ENCODE measurements at regions not wholly inside any gene's neighbourhood (a gene's known extent, or its start where the extent isn't known, plus 50 kb on each side); places are given as distances from the start of the nearest gene placed in this dataset.

DNA sequence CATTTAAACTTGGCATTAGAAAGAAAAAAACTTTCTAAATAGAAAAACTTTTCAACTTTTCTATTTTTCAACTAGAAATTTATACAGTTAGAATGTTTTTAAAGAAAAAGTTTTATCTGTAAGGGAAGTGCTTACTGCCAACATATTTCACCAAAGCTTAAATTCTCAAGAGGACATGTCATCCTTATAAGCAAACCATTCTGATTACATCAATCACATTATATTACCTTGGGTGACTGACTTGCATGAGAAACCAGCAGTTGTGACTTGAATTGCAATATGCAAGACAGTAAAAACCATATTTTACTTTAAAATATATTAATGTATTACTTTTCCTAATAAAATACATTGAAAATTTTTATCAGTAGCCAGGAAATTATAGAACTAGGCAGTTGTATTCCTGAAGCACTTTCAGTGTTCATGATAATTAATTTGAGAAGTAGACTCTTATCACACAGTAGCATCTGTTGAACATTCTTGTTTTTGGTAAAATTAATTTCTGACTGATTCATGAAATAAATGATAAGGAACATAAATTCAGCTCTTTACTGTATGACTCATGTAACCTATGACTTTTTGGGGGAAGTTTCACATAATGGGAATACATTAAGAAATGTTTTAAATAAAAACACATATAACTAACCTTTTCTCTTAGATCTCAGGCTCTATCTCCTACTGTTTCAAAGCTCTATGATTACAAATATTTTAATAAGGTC, 345.0 kb upstream of the CCDC179 start:
- TF ChIP-seq, protein P1, sequence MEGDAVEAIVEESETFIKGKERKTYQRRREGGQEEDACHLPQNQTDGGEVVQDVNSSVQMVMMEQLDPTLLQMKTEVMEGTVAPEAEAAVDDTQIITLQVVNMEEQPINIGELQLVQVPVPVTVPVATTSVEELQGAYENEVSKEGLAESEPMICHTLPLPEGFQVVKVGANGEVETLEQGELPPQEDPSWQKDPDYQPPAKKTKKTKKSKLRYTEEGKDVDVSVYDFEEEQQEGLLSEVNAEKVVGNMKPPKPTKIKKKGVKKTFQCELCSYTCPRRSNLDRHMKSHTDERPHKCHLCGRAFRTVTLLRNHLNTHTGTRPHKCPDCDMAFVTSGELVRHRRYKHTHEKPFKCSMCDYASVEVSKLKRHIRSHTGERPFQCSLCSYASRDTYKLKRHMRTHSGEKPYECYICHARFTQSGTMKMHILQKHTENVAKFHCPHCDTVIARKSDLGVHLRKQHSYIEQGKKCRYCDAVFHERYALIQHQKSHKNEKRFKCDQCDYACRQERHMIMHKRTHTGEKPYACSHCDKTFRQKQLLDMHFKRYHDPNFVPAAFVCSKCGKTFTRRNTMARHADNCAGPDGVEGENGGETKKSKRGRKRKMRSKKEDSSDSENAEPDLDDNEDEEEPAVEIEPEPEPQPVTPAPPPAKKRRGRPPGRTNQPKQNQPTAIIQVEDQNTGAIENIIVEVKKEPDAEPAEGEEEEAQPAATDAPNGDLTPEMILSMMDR (IDR thresholded peaks at IDR 0.05; ENCODE audit: low read length) = no peak
- no peaks in the 10 kb centered on the region for H3K79me2 ChIP-seq (ENCODE audit: low read length)
- no peaks in the 10 kb centered on the region for H3K36me3 ChIP-seq (replicated peaks; ENCODE audit: insufficient read depth, low read length)
- no peaks in the 10 kb centered on the region for H4K20me1 ChIP-seq (ENCODE audit: insufficient read depth, low read length)
- DNase-seq = no peak
- H3K4me2 ChIP-seq (ENCODE audit: low read depth, low read length) = no peak overlapping the region
- no peaks in the 10 kb centered on the region for H3K4me1 ChIP-seq (ENCODE audit: low read length)
- H3K9me3 ChIP-seq (replicated peaks; ENCODE audit: insufficient read depth, low read length) = no peaks in the 10 kb centered on the region
- H3K9me2 ChIP-seq (replicated peaks; ENCODE audit: insufficient read depth, low read length) = no peaks in the 10 kb centered on the region
- H3K27me3 ChIP-seq (replicated peaks; ENCODE audit: insufficient read depth, low read length) = no peaks in the 10 kb centered on the region
- no peak overlapping the region for H3K4me3 ChIP-seq (ENCODE audit: low read length)
- no peaks in the 10 kb centered on the region for H3F3A ChIP-seq (ENCODE audit: insufficient read depth, low read length)
- no peak overlapping the region for H2AFZ ChIP-seq (ENCODE audit: low read length)
- H3K9ac ChIP-seq (ENCODE audit: low read length) = no peak overlapping the region
- H3K27ac ChIP-seq (ENCODE audit: low read length) = no peak overlapping the region

DNA sequence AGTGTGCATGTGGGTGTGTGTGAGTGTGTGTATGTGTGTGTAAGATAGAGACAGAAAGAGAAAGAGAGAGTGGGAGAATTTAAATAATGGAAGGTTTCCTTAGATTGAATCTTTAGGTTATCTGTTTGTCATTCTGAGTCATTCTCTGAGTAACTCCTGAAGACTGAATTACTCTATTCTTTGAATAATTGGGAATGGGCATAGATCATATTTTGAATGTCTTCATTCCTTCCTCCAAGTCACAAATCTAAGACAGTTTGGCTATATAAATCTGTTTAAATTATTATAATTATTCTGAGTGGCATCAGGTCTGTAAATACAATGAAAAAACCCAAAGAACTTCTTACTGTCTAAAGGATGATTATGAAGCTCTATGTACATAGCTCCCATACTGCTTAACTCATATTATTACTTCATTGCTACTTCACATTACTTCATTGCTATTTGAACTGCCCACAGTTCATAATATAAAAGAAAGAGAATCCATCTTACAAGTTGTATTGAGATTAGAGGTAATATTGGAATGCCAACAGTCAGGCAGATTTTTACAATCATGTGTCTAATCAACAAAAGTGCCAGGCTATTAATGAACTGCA, 346.6 kb upstream of the CCDC179 start:
- no peak overlapping the region for H3K4me3 ChIP-seq (ENCODE audit: low read length)
- no peaks in the 10 kb centered on the region for H4K20me1 ChIP-seq (ENCODE audit: insufficient read depth, low read length)
- H3K9me2 ChIP-seq (replicated peaks; ENCODE audit: insufficient read depth, low read length) = no peaks in the 10 kb centered on the region
- no peaks in the 10 kb centered on the region for H3K79me2 ChIP-seq (ENCODE audit: low read length)
- TF ChIP-seq EZH2 (optimal IDR thresholded peaks at IDR 0.05; ENCODE audit: low read depth, low read length) (no peak), EZH2phosphoT487 (IDR thresholded peaks at IDR 0.05; ENCODE audit: low read length) (no peak)
- TF ChIP-seq, protein P1 (IDR thresholded peaks at IDR 0.05; ENCODE audit: low read length) = no peak
- no peak overlapping the region for H3K4me2 ChIP-seq (ENCODE audit: low read depth, low read length)
- H3K36me3 ChIP-seq (replicated peaks; ENCODE audit: insufficient read depth, low read length) = no peaks in the 10 kb centered on the region
- H3K27me3 ChIP-seq (replicated peaks; ENCODE audit: insufficient read depth, low read length) = no peaks in the 10 kb centered on the region
- DNase-seq = no peak
- no peaks in the 10 kb centered on the region for H3F3A ChIP-seq (ENCODE audit: insufficient read depth, low read length)
- H3K4me1 ChIP-seq (ENCODE audit: low read length) = no peaks in the 10 kb centered on the region
- H2AFZ ChIP-seq (ENCODE audit: low read length) = no peak overlapping the region
- H3K9me3 ChIP-seq (replicated peaks; ENCODE audit: insufficient read depth, low read length) = no peaks in the 10 kb centered on the region
- no peak overlapping the region for H3K9ac ChIP-seq (ENCODE audit: low read length)
- no peak overlapping the region for H3K27ac ChIP-seq (ENCODE audit: low read length)

DNA sequence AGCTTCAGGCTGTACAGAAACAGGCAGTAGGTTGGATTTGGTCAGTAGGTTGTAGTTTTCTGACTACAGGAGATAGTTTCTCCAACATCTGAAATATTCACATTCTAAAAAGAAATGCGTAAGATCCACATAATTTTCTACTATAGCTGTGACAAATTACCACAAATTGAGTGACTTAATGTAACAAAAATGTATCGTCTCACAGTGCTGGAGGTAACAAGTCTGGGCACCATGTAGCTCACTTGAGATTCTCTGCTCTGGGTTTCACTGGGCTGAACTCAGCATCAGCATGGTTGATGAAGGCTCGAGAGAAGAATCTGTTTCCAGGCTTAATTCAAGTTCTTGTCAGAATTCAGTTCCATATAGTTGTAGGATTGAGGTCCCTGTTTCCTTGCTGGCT, 350.9 kb upstream of the CCDC179 start:
- H2AFZ ChIP-seq (ENCODE audit: low read length) = no peak overlapping the region
- H3K9ac ChIP-seq (ENCODE audit: low read length) = no peak overlapping the region
- no peaks in the 10 kb centered on the region for H3K79me2 ChIP-seq (ENCODE audit: low read length)
- no peaks in the 10 kb centered on the region for H4K20me1 ChIP-seq (ENCODE audit: insufficient read depth, low read length)
- TF ChIP-seq EZH2phosphoT487 (IDR thresholded peaks at IDR 0.05; ENCODE audit: low read length) (no peak), EZH2 (optimal IDR thresholded peaks at IDR 0.05; ENCODE audit: low read depth, low read length) (no peak)
- TF ChIP-seq, protein P1 (IDR thresholded peaks at IDR 0.05; ENCODE audit: low read length) = no peak
- no peaks in the 10 kb centered on the region for H3K27me3 ChIP-seq (replicated peaks; ENCODE audit: insufficient read depth, low read length)
- H3K27ac ChIP-seq (ENCODE audit: low read length) = no peak overlapping the region
- no peak overlapping the region for H3K4me2 ChIP-seq (ENCODE audit: low read depth, low read length)
- H3K9me3 ChIP-seq (replicated peaks; ENCODE audit: insufficient read depth, low read length) = no peaks in the 10 kb centered on the region
- H3K4me3 ChIP-seq (ENCODE audit: low read length) = no peak overlapping the region
- no peaks in the 10 kb centered on the region for H3K9me2 ChIP-seq (replicated peaks; ENCODE audit: insufficient read depth, low read length)
- H3K36me3 ChIP-seq (replicated peaks; ENCODE audit: insufficient read depth, low read length) = no peaks in the 10 kb centered on the region
- H3K4me1 ChIP-seq (ENCODE audit: low read length) = no peaks in the 10 kb centered on the region
- no peak for DNase-seq
- no peaks in the 10 kb centered on the region for H3F3A ChIP-seq (ENCODE audit: insufficient read depth, low read length)

Measured in MM.1S (cell line).